ENCODE measurements at regions not wholly inside any gene's neighbourhood (a gene's known extent, or its start where the extent isn't known, plus 50 kb on each side); places are given as distances from the start of the nearest gene placed in this dataset.

- TF ChIP-seq CTCF (IDR thresholded peaks at IDR 0.05; ENCODE audit: low read length) (no peak), EZH2 (IDR thresholded peaks at IDR 0.05; ENCODE audit: borderline replicate concordance, low read length) (no peak)
These were observed 211.4 kb upstream of the ROPN1 start for GRCh38 chr3:124203292-124203691.
